Mucosa of rectum (tissue), 2 donors: ENCODE measurements at regions not wholly inside any gene's neighbourhood (a gene's known extent, or its start where the extent isn't known, plus 50 kb on each side); places are given as distances from the start of the nearest gene placed in this dataset.

Experiments used
- H3K27ac ChIP-seq, 2 donors: one replicate each; pipeline ENCODE4 v1.7.0; 2013; ENCODE audit warnings: inconsistent platforms in 2 of 2, low read depth in 2 of 2, low read length in 2 of 2
- H3K27me3 ChIP-seq, 2 donors: one replicate each; pipeline ENCODE4 v1.7.0; 2013; ENCODE audit warnings: low read length in 2 of 2; ENCODE audit not compliant: control insufficient read depth in 2 of 2, insufficient read depth in 2 of 2
- H3K36me3 ChIP-seq, 2 donors: one replicate each; pipeline ENCODE4 v1.7.0; 2013; ENCODE audit warnings: low read length in 2 of 2; ENCODE audit not compliant: control insufficient read depth in 2 of 2, insufficient read depth in 2 of 2
- H3K4me1 ChIP-seq, 2 donors: one replicate each; pipeline ENCODE4 v1.7.0; 2013; ENCODE audit warnings: low read length in 2 of 2, mild to moderate bottlenecking in 1 of 2; ENCODE audit not compliant: control insufficient read depth in 2 of 2, insufficient read depth in 2 of 2
- H3K4me3 ChIP-seq, 2 donors: one replicate each; pipeline ENCODE4 v1.7.0; 2013; ENCODE audit warnings: low read length in 2 of 2
- H3K9ac ChIP-seq, 2 donors: one replicate each; pipeline ENCODE4 v1.7.0; 2013; ENCODE audit warnings: low read length in 2 of 2, low read depth in 1 of 2, mild to moderate bottlenecking in 1 of 2
- H3K9me3 ChIP-seq, 2 donors: one replicate each; pipeline ENCODE4 v1.7.0; 2013; ENCODE audit warnings: low read length in 2 of 2; ENCODE audit not compliant: control insufficient read depth in 2 of 2
- donor health status: healthy.
- donor health status: Normal muscosa, but diverticular disease.

DNA sequence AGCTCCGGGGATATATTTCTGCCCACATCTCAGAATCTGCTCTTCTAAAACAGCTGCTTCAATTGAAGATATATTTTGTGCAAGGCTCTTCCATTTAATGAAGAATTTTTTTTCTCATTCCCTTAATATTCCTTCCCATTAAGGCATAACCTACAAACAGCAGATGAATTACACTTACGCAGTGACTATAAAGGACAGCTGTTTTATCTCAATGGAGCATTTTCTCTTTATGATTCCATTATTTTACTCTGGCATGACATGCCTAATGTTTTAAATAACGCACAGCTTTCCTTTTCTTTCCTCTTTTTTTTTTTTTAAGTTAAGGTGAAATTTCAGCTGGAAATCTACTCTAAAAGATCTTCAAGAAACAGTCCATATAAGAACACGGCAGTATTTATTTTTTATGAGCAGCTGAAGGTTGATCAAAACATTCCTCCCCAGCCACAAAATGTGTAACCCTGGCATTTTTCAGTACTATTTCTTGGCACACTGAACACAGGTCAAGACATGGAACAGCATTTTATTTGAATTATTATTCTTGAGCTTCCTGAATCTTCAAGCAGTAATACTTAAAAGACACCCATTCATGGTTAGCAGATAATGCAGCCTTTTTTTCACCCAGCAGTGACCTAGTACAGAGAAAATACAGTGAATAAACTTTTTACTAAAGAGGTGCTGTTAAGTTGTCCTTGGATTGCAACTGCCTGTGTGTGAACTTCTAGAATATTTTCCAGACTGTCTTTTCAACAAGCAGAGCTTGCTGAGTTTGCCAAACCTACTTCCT is 118.1 kb upstream of the FOXN3 start:
- H3K9ac ChIP-seq: no peak overlapping the region
- peaks cover 0 to 4% of the 10 kb centered on the region in 2 donors for H3K4me1 ChIP-seq
- H3K36me3 ChIP-seq: no peaks in the 10 kb centered on the region
- H3K27ac ChIP-seq: no peak overlapping the region
- H3K4me3 ChIP-seq: no peak overlapping the region
- no peaks in the 10 kb centered on the region for H3K9me3 ChIP-seq
- no peaks in the 10 kb centered on the region for H3K27me3 ChIP-seq

DNA sequence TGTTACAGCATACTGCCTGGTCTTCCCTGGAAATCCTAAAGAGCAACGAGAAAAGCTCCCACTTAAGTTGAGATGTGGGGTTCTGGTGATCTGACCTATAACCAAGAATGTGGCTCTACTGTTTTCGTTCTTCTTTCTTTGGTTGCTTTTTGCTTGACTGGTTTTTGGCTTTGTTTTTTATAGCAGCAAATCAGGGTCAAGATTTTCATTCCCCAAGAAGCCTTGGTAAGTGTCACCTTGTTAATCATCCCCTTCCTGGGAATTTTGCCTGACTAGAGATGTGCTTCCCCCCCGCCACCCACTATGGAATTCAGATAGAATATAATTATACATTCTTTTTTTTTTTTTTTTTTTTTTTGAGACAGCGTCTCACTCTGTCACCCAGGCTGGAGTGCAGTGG is 116.7 kb upstream of the FOXN3 start:
- Histone ChIP-seq H3K4me3 (no peak overlapping the region), H3K9me3 (no peaks in the 10 kb centered on the region), H3K27ac (no peak overlapping the region), H3K4me1 (no peaks in the 10 kb centered on the region), H3K27me3 (no peaks in the 10 kb centered on the region), H3K9ac (no peak overlapping the region), H3K36me3 (no peaks in the 10 kb centered on the region)

DNA sequence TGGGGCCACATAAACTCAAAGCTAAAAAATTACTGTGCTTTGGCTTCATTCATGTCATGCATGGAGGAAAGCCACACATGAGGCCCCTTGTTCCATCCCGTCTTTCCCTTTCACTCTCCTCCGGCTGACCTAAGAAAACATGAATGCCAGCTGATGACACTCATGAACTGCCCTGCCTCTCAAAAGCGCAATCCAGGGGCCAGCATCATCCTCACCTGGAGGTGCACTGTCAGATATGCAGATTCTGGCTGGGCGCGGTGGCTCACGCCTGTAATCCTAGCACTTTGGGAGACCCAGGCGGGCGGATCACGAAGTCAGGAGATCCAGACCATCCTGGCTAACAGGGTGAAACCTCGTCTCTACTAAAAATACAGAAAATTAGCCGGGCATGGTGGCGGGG is 116.1 kb upstream of the FOXN3 start:
- H3K36me3 ChIP-seq: no peaks in the 10 kb centered on the region
- H3K4me1 ChIP-seq: no peaks in the 10 kb centered on the region
- H3K9ac ChIP-seq: no peak overlapping the region
- H3K27me3 ChIP-seq: no peaks in the 10 kb centered on the region
- no peaks in the 10 kb centered on the region for H3K9me3 ChIP-seq
- H3K27ac ChIP-seq: no peak overlapping the region
- H3K4me3 ChIP-seq: no peak overlapping the region

DNA sequence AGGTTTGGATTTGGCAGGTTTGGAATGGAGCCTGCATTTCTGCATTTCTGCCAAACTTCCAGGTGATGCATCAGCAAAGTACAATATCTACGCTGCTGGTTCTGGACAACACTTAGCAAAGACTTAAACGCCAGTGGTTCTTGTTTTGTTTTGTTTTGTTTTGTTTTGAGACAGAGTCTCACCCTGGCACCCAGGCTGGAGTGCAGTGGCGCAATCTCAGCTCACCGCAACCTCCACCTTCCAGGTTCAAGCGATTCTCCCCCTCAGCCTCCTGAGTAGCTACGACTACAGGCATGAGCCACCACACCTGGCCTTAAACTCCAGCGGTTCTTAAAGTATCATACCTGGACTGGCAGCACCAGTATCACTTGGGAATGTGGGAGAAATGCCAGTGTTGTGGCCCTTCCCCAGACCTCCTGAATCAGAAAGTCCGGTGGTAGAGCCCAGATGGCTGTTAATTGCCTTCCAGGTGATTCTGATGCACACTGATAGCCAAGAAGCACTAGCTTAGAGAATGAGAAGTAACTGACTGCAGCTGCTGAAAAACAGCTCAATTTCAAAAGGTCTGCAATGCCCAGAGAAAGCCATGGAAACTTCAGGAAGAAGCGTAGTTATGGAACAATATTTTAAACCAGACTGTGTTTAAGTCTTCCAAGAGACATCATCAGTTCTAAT is 114.8 kb upstream of the FOXN3 start:
- H3K27ac ChIP-seq: no peak overlapping the region
- H3K27me3 ChIP-seq: no peaks in the 10 kb centered on the region
- no peaks in the 10 kb centered on the region for H3K4me1 ChIP-seq
- H3K36me3 ChIP-seq: no peaks in the 10 kb centered on the region
- H3K9me3 ChIP-seq: no peaks in the 10 kb centered on the region
- no peak overlapping the region for H3K9ac ChIP-seq
- no peak overlapping the region for H3K4me3 ChIP-seq

DNA sequence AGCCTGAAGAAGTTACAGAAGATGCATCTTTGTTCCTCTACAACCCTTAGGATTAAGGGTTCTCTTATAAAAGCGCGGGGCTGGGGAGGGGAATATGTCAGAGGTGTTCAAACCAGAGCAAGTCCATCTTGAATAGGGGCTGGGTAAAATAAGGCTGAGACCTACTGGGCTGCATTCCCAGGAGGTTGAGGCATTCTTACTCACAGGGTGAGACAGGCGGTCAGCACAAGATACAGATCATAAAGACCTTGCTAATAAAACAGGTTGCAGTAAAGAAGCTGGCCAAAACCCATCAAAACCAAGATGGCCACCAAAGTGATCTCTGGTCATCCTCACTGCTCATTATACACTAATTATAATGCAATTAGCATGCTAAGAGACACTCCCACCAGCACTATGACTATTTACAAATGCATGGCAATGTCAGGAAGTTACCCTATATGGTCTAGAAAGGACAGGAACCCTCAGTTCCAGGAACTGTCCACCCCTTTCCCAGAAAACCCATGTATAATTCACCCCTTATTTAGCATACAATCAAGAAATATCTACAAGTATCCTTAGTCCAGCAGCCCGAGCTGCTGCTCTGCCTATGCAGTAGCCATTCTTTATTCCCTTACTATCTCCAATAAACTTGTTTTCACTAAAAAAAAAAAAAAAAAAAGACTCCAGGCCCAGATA is 108.1 kb upstream of the FOXN3 start:
- no peaks in the 10 kb centered on the region for H3K27me3 ChIP-seq
- H3K9me3 ChIP-seq: no peaks in the 10 kb centered on the region
- no peaks in the 10 kb centered on the region for H3K4me1 ChIP-seq
- no peaks in the 10 kb centered on the region for H3K36me3 ChIP-seq
- H3K9ac ChIP-seq: no peak overlapping the region
- no peak overlapping the region for H3K27ac ChIP-seq
- H3K4me3 ChIP-seq: no peak overlapping the region

DNA sequence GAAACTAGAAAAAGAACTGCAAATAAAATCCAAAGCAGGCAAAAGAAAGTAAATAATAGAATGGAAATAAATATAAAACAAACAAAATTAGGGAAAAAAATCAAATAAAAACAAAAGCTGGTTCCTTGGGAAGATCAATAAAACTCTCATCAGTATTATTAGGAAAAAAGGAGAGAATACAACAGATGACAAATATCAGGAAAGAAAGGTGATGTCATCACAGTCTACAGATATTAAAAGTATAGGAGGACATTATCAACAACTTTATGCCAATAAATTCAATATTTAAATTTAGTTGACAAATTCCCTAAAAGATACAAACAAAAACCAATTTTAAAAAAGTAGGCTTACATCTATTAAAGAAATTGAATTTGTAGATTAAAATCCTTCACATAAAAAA is 107.4 kb upstream of the FOXN3 start:
- Histone ChIP-seq H3K9ac (no peak overlapping the region), H3K27me3 (no peaks in the 10 kb centered on the region), H3K4me1 (no peaks in the 10 kb centered on the region), H3K9me3 (no peaks in the 10 kb centered on the region), H3K4me3 (no peak overlapping the region), H3K36me3 (no peaks in the 10 kb centered on the region), H3K27ac (no peak overlapping the region)

DNA sequence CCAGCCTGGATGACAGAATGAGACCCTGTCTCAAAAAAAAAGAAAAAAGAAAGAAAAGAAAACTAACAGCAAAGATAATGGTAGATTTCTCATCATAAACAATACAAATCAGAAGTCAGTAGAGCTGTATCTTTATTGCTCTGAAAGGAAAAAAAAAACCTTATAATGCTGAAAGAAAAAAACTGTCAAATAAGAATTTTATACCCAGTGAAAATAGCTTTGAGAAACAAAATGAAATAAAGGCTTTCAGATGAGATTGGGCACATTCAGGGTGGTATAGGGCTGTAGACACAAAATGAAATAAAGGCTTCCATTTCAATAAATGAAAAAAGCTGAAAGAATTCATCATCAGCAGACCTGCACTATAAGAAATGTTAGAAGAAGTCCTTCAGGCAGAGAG is 105.0 kb upstream of the FOXN3 start:
- H3K9ac ChIP-seq: no peak overlapping the region
- no peak overlapping the region for H3K4me3 ChIP-seq
- no peaks in the 10 kb centered on the region for H3K9me3 ChIP-seq
- no peaks in the 10 kb centered on the region for H3K4me1 ChIP-seq
- H3K36me3 ChIP-seq: no peaks in the 10 kb centered on the region
- no peaks in the 10 kb centered on the region for H3K27me3 ChIP-seq
- no peak overlapping the region for H3K27ac ChIP-seq

DNA sequence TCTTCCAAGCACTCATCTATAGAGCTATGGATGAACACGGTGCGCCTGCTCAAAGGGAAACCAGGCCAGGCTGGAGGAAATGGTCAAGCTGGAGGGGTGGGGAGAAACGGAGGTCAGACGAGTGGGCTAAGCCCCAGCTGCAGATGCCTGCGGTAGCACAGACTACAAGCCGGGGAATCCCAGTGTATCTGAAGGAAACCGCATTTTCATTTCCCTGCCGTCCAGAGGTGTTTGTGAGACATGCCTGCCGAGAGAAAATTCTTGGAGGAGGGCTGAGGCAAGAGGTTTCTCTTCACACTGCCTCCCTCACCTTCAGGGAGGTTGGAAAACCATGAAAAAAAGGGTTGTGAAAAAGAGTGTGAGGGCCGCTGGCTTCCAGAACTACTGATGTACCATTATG is 102.0 kb upstream of the FOXN3 start:
- Histone ChIP-seq H3K9me3 (no peaks in the 10 kb centered on the region), H3K27me3 (no peaks in the 10 kb centered on the region), H3K36me3 (no peaks in the 10 kb centered on the region), H3K4me3 (no peak overlapping the region), H3K9ac (no peak overlapping the region), H3K4me1 (no peaks in the 10 kb centered on the region), H3K27ac (no peak overlapping the region)

DNA sequence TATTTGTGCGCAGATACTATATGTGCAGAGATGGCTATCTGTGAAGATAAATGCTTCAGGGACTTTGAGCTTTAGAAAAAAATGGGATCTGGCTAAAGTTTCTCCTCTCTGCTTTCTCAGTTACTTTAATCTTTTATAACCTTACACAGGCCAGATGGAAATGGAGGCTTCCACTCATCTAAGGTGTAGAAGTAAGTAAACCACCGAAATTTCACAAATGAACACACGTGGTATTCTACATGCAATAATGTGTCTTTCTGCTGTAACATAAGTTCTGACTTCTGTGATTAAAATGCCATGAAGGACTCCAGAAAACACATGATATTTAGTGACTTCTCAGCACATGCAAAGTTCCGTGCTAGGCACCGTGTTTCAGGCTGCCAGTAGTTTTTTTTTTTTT is 99.1 kb upstream of the FOXN3 start:
- Histone ChIP-seq H3K36me3 (no peaks in the 10 kb centered on the region), H3K27ac (no peak overlapping the region), H3K9ac (no peak overlapping the region), H3K4me3 (no peak overlapping the region), H3K4me1 (no peaks in the 10 kb centered on the region), H3K9me3 (no peaks in the 10 kb centered on the region), H3K27me3 (no peaks in the 10 kb centered on the region)

DNA sequence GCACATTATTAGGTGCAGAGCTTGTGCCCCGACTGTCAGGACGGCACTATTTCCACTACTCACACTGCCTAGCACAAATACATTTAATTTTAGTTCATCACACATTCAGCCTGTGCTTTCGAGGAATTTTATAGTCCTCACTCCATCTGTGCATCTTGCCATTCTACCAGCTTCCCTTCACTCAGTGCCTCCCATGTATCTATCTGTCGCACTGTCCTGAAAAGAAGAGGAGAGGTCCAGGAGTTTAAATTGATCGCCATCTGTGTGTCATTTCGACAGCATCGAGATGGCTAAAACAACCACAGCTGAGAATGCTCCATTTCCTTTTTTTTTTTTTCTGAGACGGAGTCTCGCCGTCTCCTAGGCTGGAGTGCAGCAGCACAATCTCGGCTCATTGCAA is 97.6 kb upstream of the FOXN3 start:
- Histone ChIP-seq H3K27me3 (no peaks in the 10 kb centered on the region), H3K4me3 (no peak overlapping the region), H3K27ac (no peak overlapping the region), H3K4me1 (no peaks in the 10 kb centered on the region), H3K9me3 (no peaks in the 10 kb centered on the region), H3K36me3 (no peaks in the 10 kb centered on the region), H3K9ac (no peak overlapping the region)
